Upper lobe of left lung (tissue), 4 donors: ENCODE measurements at regions not wholly inside any gene's neighbourhood (a gene's known extent, or its start where the extent isn't known, plus 50 kb on each side); places are given as distances from the start of the nearest gene placed in this dataset.

Experiments used
- CTCF ChIP-seq, 6 experiments: fragments of 450-650 bp in 4 of 6; fragments of 200-600 bp in 2 of 6; sonication (generic) in 2 of 6; IDR thresholded peaks; one replicate each; pipeline ENCODE4 v1.5.1; 2016 to 2019; ENCODE audit warnings: antibody characterized with exemption in 6 of 6
- EP300 ChIP-seq, 4 donors: sonication (generic); formaldehyde crosslinking; IDR thresholded peaks; one replicate each; pipeline ENCODE4 v1.5.1; 2017; ENCODE audit warnings: antibody characterized with exemption in 4 of 4, control low read depth in 2 of 4
- POLR2A ChIP-seq, 4 donors: fragments of 450-650 bp; IDR thresholded peaks; one replicate each; pipeline ENCODE4 v1.5.1; 2016 to 2017; ENCODE audit warnings: antibody characterized with exemption in 4 of 4, mild to moderate bottlenecking in 2 of 4
- POLR2AphosphoS5 ChIP-seq, 2 donors: sonication (generic); formaldehyde crosslinking; IDR thresholded peaks; one replicate each; pipeline ENCODE4 v1.5.1; 2017; ENCODE audit warnings: antibody characterized with exemption in 2 of 2

DNA sequence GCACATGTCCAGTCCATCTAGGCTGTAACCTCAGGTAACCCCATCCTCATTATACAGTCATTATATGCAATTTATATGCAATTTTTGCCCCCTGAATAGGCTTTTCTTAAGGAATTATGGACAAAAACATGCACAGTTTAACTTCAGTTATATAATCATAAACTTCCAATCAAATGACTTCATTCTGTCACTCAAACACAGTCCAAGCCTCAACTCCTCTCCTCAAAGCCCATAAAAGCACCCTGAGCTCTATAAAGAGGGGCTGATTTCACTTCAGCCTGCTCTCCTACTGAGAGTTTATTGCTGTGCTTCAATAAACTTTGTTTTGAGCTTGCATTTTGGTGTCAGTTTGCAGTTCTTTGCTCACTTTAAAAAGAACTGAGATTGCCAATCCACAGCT, 1805.5 kb downstream of the BRINP3 start:
- TF ChIP-seq EP300 (IDR thresholded peaks at IDR 0.05) (no peak), CTCF (IDR thresholded peaks at IDR 0.05) (no peak), POLR2A (IDR thresholded peaks at IDR 0.05) (no peak), POLR2AphosphoS5 (IDR thresholded peaks at IDR 0.05) (no peak)
